CD4-positive, alpha-beta T cell (primary cell): ENCODE measurements at regions not wholly inside any gene's neighbourhood (a gene's known extent, or its start where the extent isn't known, plus 50 kb on each side); places are given as distances from the start of the nearest gene placed in this dataset.
"Not testable (repeated sequence)": the region's sequence is repeated elsewhere in the genome, so short reads cannot be mapped to it uniquely, and the experiment has no call there.

ENCODE experiments used
- ATAC-seq: fragments of 200-7000 bp; cut with Tn5 transposase; one replicate; pipeline ENCODE4 v1.10.0; 2022; ENCODE audit warnings: mild to moderate bottlenecking; ENCODE audit not compliant: poor library complexity
- CTCF ChIA-PET: fragments of 350-600 bp; sonication (Branson Sonifier 250); formaldehyde crosslinking; loops from one replicate; lab custom pipeline; 2021; ENCODE audit warnings: antibody characterized with exemption, inconsistent platforms; lab: Charles Lee
- POLR2A ChIA-PET: fragments of 350-600 bp; sonication (Branson Sonifier 250); formaldehyde crosslinking; loops from one replicate; lab custom pipeline; 2021; ENCODE audit warnings: antibody characterized with exemption, inconsistent platforms; lab: Charles Lee
- DNase-seq, 14 experiments: peaks; one replicate each; pipeline ENCODE4 v3.0.0-alpha.2; 2013 to 2020; ENCODE audit warnings: mixed read lengths in 2 of 14
- H3K27ac ChIP-seq, 2 donors: one replicate each; pipeline versions ENCODE4 v1.5.1 to v1.7.0; 2013; ENCODE audit warnings: low read length in 2 of 2, low read depth in 1 of 2, mild to moderate bottlenecking in 1 of 2
- H3K27me3 ChIP-seq, 2 experiments: 1 replicate in 1 of 2; 2 replicates in 1 of 2; pipeline versions ENCODE4 v1.6.1 to v1.7.0; 2013; ENCODE audit warnings: low read length in 2 of 2, control low read depth in 1 of 2, mild to moderate bottlenecking in 1 of 2, moderate library complexity in 1 of 2; ENCODE audit not compliant: insufficient read depth in 2 of 2, control insufficient read depth in 1 of 2
- H3K36me3 ChIP-seq: one replicate; pipeline ENCODE4 v1.6.1; 2013; ENCODE audit warnings: low read length, control low read depth; ENCODE audit not compliant: insufficient read depth
- H3K4me1 ChIP-seq: one replicate; pipeline ENCODE4 v1.6.1; 2013; ENCODE audit warnings: low read length, control low read depth; ENCODE audit not compliant: insufficient read depth
- H3K4me3 ChIP-seq: one replicate; pipeline ENCODE4 v1.5.1; 2013; ENCODE audit warnings: mild to moderate bottlenecking, low read length, moderate library complexity
- H3K9me3 ChIP-seq, 2 experiments: 1 replicate in 1 of 2; 2 replicates in 1 of 2; pipeline versions ENCODE4 v1.6.1 to v1.7.0; 2013; ENCODE audit warnings: low read length in 2 of 2, mild to moderate bottlenecking in 2 of 2, control low read depth in 1 of 2, moderate library complexity in 1 of 2; ENCODE audit not compliant: control insufficient read depth in 1 of 2, insufficient read depth in 1 of 2
- H3K27ac Mint-ChIP-seq: one replicate; pipeline ENCODE4 v1.8.0; 2020; ENCODE audit warnings: mixed read lengths
- H3K27me3 Mint-ChIP-seq: one replicate; pipeline ENCODE4 v1.8.0; 2021; ENCODE audit warnings: mixed read lengths
- H3K36me3 Mint-ChIP-seq: one replicate; pipeline ENCODE4 v1.8.0; 2021; ENCODE audit warnings: low read depth, mixed read lengths
- H3K4me1 Mint-ChIP-seq: one replicate; pipeline ENCODE4 v1.8.0; 2021; ENCODE audit warnings: low read depth, mixed read lengths
- H3K4me3 Mint-ChIP-seq: one replicate; pipeline ENCODE4 v1.8.0; 2020; ENCODE audit warnings: mild to moderate bottlenecking, mixed read lengths
- H3K9me3 Mint-ChIP-seq: one replicate; pipeline ENCODE4 v1.8.0; 2020; ENCODE audit warnings: mixed read lengths
- CTCF ChIP-seq: fragments of 200-600 bp; IDR thresholded peaks from one replicate; pipeline ENCODE4 v1.8.0; 2022; ENCODE audit warnings: antibody characterized with exemption, mild to moderate bottlenecking
- intact Hi-C, 2 experiments: fragments of 100-400 bp; cut with DNase I in 1 of 2; cut with micrococcal nuclease in 1 of 2; formaldehyde crosslinking; loops; one replicate each; pipeline versions ENCODE4 v1.15.1 to v1.9.0; 2023 to 2025; cut with DNase I, micrococcal nuclease

DNA sequence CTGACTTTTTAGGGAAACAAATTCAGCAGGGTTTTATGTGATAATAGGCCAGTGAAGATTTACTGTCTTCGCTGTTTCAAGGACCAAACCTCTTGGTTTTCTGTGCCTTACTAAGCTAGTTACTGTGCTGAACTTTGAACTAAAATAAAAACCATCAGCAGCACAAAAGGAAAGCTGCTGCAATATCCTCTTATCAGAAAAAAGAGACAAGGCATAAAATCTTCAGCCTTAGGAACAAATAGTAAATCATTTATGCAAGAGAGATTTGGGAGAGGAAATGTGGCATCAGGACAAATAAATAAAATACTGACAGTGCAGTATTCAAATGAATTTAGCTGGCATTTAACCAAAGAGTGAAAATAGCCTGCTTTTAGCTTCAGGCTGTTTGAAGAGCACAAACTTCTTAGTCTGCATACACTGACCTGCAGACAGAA, 64.1 kb upstream of the EHBP1 start:
- no peak overlapping the region for H3K27ac ChIP-seq
- POLR2A ChIA-PET = no interaction called here
- ATAC-seq (no peak), DNase-seq (no peak)
- H3K4me1 ChIP-seq = no peaks in the 10 kb centered on the region
- no peak overlapping the region for H3K4me3 Mint-ChIP-seq
- H3K9me3 Mint-ChIP-seq = peaks cover 7% of the 10 kb centered on the region
- H3K4me3 ChIP-seq = no peak overlapping the region
- H3K9me3 ChIP-seq = no peaks in the 10 kb centered on the region
- no peaks in the 10 kb centered on the region for H3K27me3 ChIP-seq
- H3K36me3 ChIP-seq = no peaks in the 10 kb centered on the region
- TF ChIP-seq CTCF = no peak
- CTCF ChIA-PET = no interaction called here
- no peaks in the 10 kb centered on the region for H3K36me3 Mint-ChIP-seq
- intact Hi-C loops = no loop called here
- H3K27me3 Mint-ChIP-seq = peaks cover 14% of the 10 kb centered on the region
- no peak overlapping the region for H3K27ac Mint-ChIP-seq
- H3K4me1 Mint-ChIP-seq = no peaks in the 10 kb centered on the region

DNA sequence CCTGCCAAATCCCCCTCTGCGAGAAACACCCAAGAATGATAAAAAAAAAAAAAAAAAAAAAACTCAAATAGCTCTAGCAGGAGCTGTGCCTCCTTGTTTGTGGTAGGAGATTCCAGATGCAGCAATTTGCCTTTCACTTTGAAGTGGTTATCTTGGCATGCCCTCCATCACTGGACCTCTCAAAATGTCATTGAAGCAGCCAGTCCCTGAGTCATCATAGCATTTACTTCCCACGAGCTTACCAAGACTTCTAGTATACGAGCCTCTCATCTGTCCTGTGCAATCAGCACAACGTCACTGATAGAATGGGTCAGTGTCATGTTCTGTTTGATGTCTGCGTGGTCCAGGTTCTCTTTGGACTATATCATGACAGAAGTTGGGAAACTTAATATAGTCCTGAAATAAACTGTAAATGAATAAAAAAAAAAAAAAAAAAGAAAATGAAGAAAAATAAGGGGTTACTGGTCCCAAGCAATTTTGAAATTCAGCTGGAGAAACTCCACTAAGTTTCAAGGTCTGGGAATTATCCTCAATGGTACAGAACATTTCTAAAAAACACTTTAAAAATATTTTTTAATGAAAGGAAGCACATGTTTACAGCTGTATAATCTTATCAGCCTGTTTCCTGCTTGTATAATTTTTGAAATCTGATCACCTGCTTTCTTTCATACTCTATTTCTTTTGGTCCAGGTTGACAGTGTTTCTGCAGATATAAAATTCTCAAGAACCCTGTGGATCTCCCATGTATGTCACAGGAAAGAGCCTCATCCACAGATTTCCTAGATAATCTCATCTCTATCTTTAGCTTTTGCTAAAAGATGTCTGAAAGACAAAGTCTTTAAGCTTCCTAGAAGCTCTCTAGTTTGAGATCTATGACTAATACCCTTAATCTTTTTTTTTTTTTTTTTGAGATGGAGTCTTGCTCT, 74.1 kb upstream of the EHBP1 start:
- H3K36me3 Mint-ChIP-seq = no peaks in the 10 kb centered on the region
- no peak for DNase-seq
- peaks cover 0 to 9% of the 10 kb centered on the region in 2 experiments for H3K9me3 ChIP-seq
- H3K4me1 ChIP-seq = no peaks in the 10 kb centered on the region
- no peak overlapping the region for H3K27ac Mint-ChIP-seq
- ATAC-seq = no peak
- TF ChIP-seq CTCF = no peak
- no peak overlapping the region for H3K4me3 ChIP-seq
- no peaks in the 10 kb centered on the region for H3K4me1 Mint-ChIP-seq
- no peak overlapping the region for H3K4me3 Mint-ChIP-seq
- intact Hi-C loops = no loop called here
- no peak overlapping the region for H3K27ac ChIP-seq
- peaks cover 9% of the 10 kb centered on the region for H3K9me3 Mint-ChIP-seq
- H3K27me3 Mint-ChIP-seq = peaks cover 23% of the 10 kb centered on the region
- CTCF ChIA-PET = no interaction called here
- peaks cover 0 to 5% of the 10 kb centered on the region in 2 experiments for H3K27me3 ChIP-seq
- H3K36me3 ChIP-seq = no peaks in the 10 kb centered on the region
- POLR2A ChIA-PET = no interaction called here

- H3K27me3 ChIP-seq, POLR2A ChIA-PET, H3K4me1 ChIP-seq, intact Hi-C loops, CTCF ChIA-PET, H3K4me3 ChIP-seq, H3K36me3 ChIP-seq, H3K36me3 Mint-ChIP-seq, H3K4me3 Mint-ChIP-seq, H3K9me3 ChIP-seq, DNase-seq, ATAC-seq, H3K27ac Mint-ChIP-seq, H3K4me1 Mint-ChIP-seq, H3K9me3 Mint-ChIP-seq, H3K27ac ChIP-seq: not testable (repeated sequence)
- peaks cover 20% of the 10 kb centered on the region for H3K27me3 Mint-ChIP-seq
Measured at GRCh38 chr2:62630206-62630605, 75.3 kb upstream of the EHBP1 start.

GRCh38 chr2:62629310-62629709, 76.2 kb upstream of the EHBP1 start:
- H3K36me3 Mint-ChIP-seq, H3K9me3 ChIP-seq, H3K4me1 Mint-ChIP-seq, ATAC-seq, H3K4me3 Mint-ChIP-seq, H3K36me3 ChIP-seq, H3K4me3 ChIP-seq, H3K27ac ChIP-seq, CTCF ChIA-PET, H3K27me3 ChIP-seq, H3K9me3 Mint-ChIP-seq, H3K27ac Mint-ChIP-seq, POLR2A ChIA-PET, DNase-seq, intact Hi-C loops, H3K4me1 ChIP-seq: not testable (repeated sequence)
- H3K27me3 Mint-ChIP-seq = peaks cover 20% of the 10 kb centered on the region
